ENCODE measurements at regions not wholly inside any gene's neighbourhood (a gene's known extent, or its start where the extent isn't known, plus 50 kb on each side); places are given as distances from the start of the nearest gene placed in this dataset.

DNA sequence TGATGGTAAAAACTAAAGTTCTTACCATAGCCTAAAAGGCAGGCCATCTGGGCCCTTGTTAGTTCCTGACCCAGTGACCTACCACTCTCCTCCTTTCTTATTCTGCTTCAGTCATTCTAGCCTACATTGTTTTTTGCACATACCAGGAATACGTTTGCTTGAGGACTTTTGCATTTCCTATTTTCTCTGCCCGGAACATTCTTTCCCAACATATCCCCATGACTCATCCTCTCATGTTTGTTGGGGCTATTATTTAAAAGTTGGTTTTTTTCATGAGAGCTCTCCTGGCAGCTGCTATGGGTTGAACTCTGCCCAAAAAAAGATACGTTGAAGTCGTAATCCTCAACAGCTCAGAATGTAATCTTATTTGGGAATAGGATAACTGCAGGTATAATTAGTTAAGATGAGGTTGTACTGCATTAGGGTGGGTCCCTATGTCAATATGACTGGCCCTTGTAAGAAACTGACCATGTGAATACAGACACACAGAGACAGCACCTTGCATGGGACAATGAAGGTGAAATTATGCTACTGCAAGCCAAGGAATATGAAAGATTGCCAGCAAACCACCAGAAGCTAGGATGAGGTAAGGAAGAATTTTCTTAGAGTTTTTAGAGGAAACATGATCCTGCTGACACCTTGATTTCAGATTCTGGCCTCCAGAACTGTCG is 138.3 kb upstream of the PDHA2 start:
- peak in 1 of 2 experiments; percentile 15 for DNase-seq (ENCODE audit: low read depth in 1 of 2, low spot score in 2 of 2)
- Histone ChIP-seq H3K9ac (replicated peaks in 1 of 4; ENCODE audit: extremely low read depth in 1 of 4, low read depth in 3 of 4, low read length in 3 of 4) (no peak overlapping the region), H2BK20ac (ENCODE audit: low read length) (no peak overlapping the region), H2BK12ac (ENCODE audit: low read depth, low read length) (no peak overlapping the region), H2AFZ (ENCODE audit: low read length) (no peak overlapping the region), H3K4ac (replicated peaks; ENCODE audit: insufficient read length, low read depth, low read length) (no peak overlapping the region), H2AK5ac (ENCODE audit: low read depth, low read length) (no peak overlapping the region), H2BK120ac (replicated peaks; ENCODE audit: low read depth, low read length) (no peak overlapping the region), H3K4me3 (ENCODE audit: extremely low read depth in 1 of 4, insufficient read depth in 2 of 4, low read depth in 3 of 4, low read length in 4 of 4) (no peak overlapping the region), H3K18ac (ENCODE audit: extremely low read depth, low read length) (no peak overlapping the region), H3K9me3 (ENCODE audit: insufficient read depth in 2 of 2, low read depth in 1 of 2, low read length in 1 of 2) (peaks cover 0 to 4% of the 10 kb centered on the region in 2 experiments; a peak in 1 of 4 replicates), H3K4me1 (replicated peaks in 1 of 4; ENCODE audit: control insufficient read depth in 3 of 4, insufficient read depth in 4 of 4, low read length in 3 of 4) (peaks cover 0 to 4% (median 0%) of the 10 kb centered on the region in 4 experiments; a peak in 1 of 7 replicates), H4K8ac (ENCODE audit: extremely low read depth, insufficient read depth, low read length) (no peak overlapping the region), H3K79me2 (ENCODE audit: control insufficient read depth in 1 of 2, insufficient read depth in 2 of 2, low read length in 2 of 2) (no peaks in the 10 kb centered on the region), H2BK15ac (ENCODE audit: low read length) (no peak overlapping the region), H3K27me3 (replicated peaks in 1 of 4; ENCODE audit: control insufficient read depth in 3 of 4, extremely low read depth in 1 of 4, insufficient read depth in 3 of 4, low read length in 3 of 4) (no peaks in the 10 kb centered on the region), H3K4me2 (ENCODE audit: insufficient read depth in 1 of 2, low read depth in 2 of 2, low read length in 2 of 2) (no peak overlapping the region), H4K20me1 (replicated peaks in 1 of 2; ENCODE audit: control insufficient read depth in 1 of 2, insufficient read depth in 2 of 2, low read length in 2 of 2) (no peaks in the 10 kb centered on the region), H4K91ac (replicated peaks; ENCODE audit: insufficient read length, low read length) (no peak overlapping the region), H3K27ac (ENCODE audit: low read depth, low read length) (no peak overlapping the region), H3K23me2 (ENCODE audit: low read depth, low read length) (no peaks in the 10 kb centered on the region), H4K5ac (ENCODE audit: insufficient read length, low read depth, low read length) (no peak overlapping the region), H2BK5ac (ENCODE audit: low read depth, low read length) (peak overlapping the region; percentile 19; the same call in 1 of the 2 replicates), H3K23ac (ENCODE audit: insufficient read length) (no peak overlapping the region), H3K56ac (replicated peaks; ENCODE audit: insufficient read length, low read depth, low read length) (no peak overlapping the region), H3K14ac (ENCODE audit: insufficient read length) (no peak overlapping the region), H3K79me1 (ENCODE audit: low read depth, low read length) (no peaks in the 10 kb centered on the region), H3K36me3 (ENCODE audit: control insufficient read depth in 2 of 4, insufficient read depth in 4 of 4, low read length in 3 of 4) (0 out of 8 replicates have a peak, but pooled peaks cover 0 to 5% (median 0%) of the 10 kb centered on the region in 4 experiments)
- ChIA-PET POLR2A (ENCODE audit: partially characterized antibody) (no interaction called here), CTCF (ENCODE audit: partially characterized antibody) (no interaction called here)
- TF ChIP-seq RNF2 (IDR thresholded peaks at IDR 0.05; ENCODE audit: borderline replicate concordance, low read depth, low read length, missing control alignments, poor library complexity, severe bottlenecking) (no peak), TBP (IDR thresholded peaks at IDR 0.05; ENCODE audit: low read depth, low read length) (no peak), JUND (IDR thresholded peaks at IDR 0.05; ENCODE audit: low read length) (no peak), FOSL1 (IDR thresholded peaks at IDR 0.05; ENCODE audit: insufficient read depth, low read depth, low read length) (no peak), SP1 (IDR thresholded peaks at IDR 0.05; ENCODE audit: low read depth, low read length) (no peak), HDAC2 (IDR thresholded peaks at IDR 0.05; ENCODE audit: borderline replicate concordance in 1 of 2, low read depth in 2 of 2, low read length in 2 of 2) (no peak), TCF12 (IDR thresholded peaks at IDR 0.05; ENCODE audit: low read depth, low read length) (no peak), RFX5 (IDR thresholded peaks at IDR 0.05; ENCODE audit: borderline replicate concordance, low read depth, low read length) (no peak)
- TF ChIP-seq, protein P1, sequence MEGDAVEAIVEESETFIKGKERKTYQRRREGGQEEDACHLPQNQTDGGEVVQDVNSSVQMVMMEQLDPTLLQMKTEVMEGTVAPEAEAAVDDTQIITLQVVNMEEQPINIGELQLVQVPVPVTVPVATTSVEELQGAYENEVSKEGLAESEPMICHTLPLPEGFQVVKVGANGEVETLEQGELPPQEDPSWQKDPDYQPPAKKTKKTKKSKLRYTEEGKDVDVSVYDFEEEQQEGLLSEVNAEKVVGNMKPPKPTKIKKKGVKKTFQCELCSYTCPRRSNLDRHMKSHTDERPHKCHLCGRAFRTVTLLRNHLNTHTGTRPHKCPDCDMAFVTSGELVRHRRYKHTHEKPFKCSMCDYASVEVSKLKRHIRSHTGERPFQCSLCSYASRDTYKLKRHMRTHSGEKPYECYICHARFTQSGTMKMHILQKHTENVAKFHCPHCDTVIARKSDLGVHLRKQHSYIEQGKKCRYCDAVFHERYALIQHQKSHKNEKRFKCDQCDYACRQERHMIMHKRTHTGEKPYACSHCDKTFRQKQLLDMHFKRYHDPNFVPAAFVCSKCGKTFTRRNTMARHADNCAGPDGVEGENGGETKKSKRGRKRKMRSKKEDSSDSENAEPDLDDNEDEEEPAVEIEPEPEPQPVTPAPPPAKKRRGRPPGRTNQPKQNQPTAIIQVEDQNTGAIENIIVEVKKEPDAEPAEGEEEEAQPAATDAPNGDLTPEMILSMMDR (IDR thresholded peaks at IDR 0.05; ENCODE audit: control extremely low read depth in 1 of 3, insufficient read depth in 1 of 3, low read depth in 1 of 3, low read length in 3 of 3): no peak
- FAIRE-seq: no peak
- WGBS, 2 experiments (ENCODE audit: extremely low coverage in 1 of 2, insufficient coverage in 1 of 2, insufficient read length in 1 of 2, insufficient replicate concordance in 2 of 2, low coverage in 1 of 2, low lambda C conversion rate in 2 of 2, missing lambda C conversion rate in 1 of 2): 65% methylated on average over 5 of the region's 5 CpGs; no CpG with 5 or more reads in 1 of the 2 experiments
